A673 (cell line): ENCODE measurements at regions not wholly inside any gene's neighbourhood (a gene's known extent, or its start where the extent isn't known, plus 50 kb on each side); places are given as distances from the start of the nearest gene placed in this dataset.

ENCODE experiments used
- BruUV-seq: library from RNA; stranded (reverse); fragments of 400-500 nt; replicated peaks from 2 replicates; lab custom pipeline; 2021; lab: Mats Ljungman, UMichigan
- CTCF ChIA-PET: fragments of 300-600 bp; sonication (Branson Sonifier 250); formaldehyde crosslinking; loops from one replicate; lab custom pipeline; 2022; ENCODE audit warnings: antibody characterized with exemption; lab: Charles Lee
- POLR2A ChIA-PET: fragments of 300-600 bp; sonication (Branson Sonifier 250); formaldehyde crosslinking; loops from one replicate; lab custom pipeline; 2022; ENCODE audit warnings: antibody characterized with exemption; ENCODE audit not compliant: low non-redundant PET; lab: Charles Lee
- DNase-seq: peaks from one replicate; pipeline ENCODE4 v3.0.0-alpha.2; 2015; ENCODE audit warnings: low spot score
- H3K27ac ChIP-seq: fragments of 200-600 bp; sonication (generic); 2 replicates; pipeline ENCODE4 v1.5.1; 2016; ENCODE audit warnings: mixed run types, low read depth, mild to moderate bottlenecking, mixed read lengths, antibody characterized with exemption, low read length; ENCODE audit not compliant: poor library complexity, severe bottlenecking
- H3K27me3 ChIP-seq: fragments of 200-600 bp; sonication (generic); replicated peaks from 2 replicates; pipeline ENCODE4 v1.6.1; 2017; ENCODE audit warnings: mixed run types, low read depth, mild to moderate bottlenecking, mixed read lengths, antibody characterized with exemption, low read length; ENCODE audit not compliant: insufficient read depth, poor library complexity
- H3K36me3 ChIP-seq: fragments of 200-600 bp; sonication (generic); 2 replicates; pipeline ENCODE4 v1.6.1; 2016; ENCODE audit warnings: mixed run types, mild to moderate bottlenecking, mixed read lengths, antibody characterized with exemption, low read length; ENCODE audit not compliant: insufficient read depth, poor library complexity, severe bottlenecking
- H3K4me1 ChIP-seq: fragments of 200-600 bp; sonication (generic); 2 replicates; pipeline ENCODE4 v1.6.1; 2017; ENCODE audit warnings: mixed run types, mild to moderate bottlenecking, mixed read lengths, antibody characterized with exemption, low read length; ENCODE audit not compliant: insufficient read depth, poor library complexity, severe bottlenecking
- H3K4me3 ChIP-seq: fragments of 200-600 bp; sonication (generic); 2 replicates; pipeline ENCODE4 v1.5.1; 2016; ENCODE audit warnings: low read depth, mixed run types, mild to moderate bottlenecking, mixed read lengths, low read length; ENCODE audit not compliant: poor library complexity, severe bottlenecking
- H3K9me3 ChIP-seq: fragments of 200-600 bp; sonication (generic); 2 replicates; pipeline ENCODE4 v1.6.1; 2016; ENCODE audit warnings: mixed run types, low read depth, mild to moderate bottlenecking, mixed read lengths, antibody characterized with exemption, low read length; ENCODE audit not compliant: poor library complexity, severe bottlenecking
- CTCF ChIP-seq: fragments of 300-800, 200-600 bp; sonication (generic); conservative IDR thresholded peaks from 2 replicates; pipeline ENCODE4 v1.5.1; 2017; ENCODE audit warnings: low read depth, mild to moderate bottlenecking, antibody characterized with exemption, low read length, moderate library complexity, mixed read lengths
- EZH2 ChIP-seq: fragments of 200-600 bp; sonication (generic); IDR thresholded peaks from 2 replicates; pipeline ENCODE4 v1.6.1; 2017; ENCODE audit warnings: borderline replicate concordance, low read depth, mild to moderate bottlenecking, mixed read lengths, antibody characterized with exemption, low read length; ENCODE audit not compliant: poor library complexity, severe bottlenecking
- intact Hi-C: fragments of 100-400 bp; cut with micrococcal nuclease; formaldehyde crosslinking; loops from one replicate; pipeline ENCODE4 v1.10.0; 2022; ENCODE audit not compliant: unreplicated experiment

- no peaks in the 10 kb centered on the region for H3K36me3 ChIP-seq
- no TSS peak for BruUV-seq
- H3K27ac ChIP-seq, result no peak overlapping the region
- H3K4me1 ChIP-seq, result no peaks in the 10 kb centered on the region
- H3K9me3 ChIP-seq, result no peaks in the 10 kb centered on the region
- intact Hi-C loops, result loop anchor here (10.0 kb wide), 1 partner anchor 1274 kb away; no protein-coding TSS in a partner anchor
- DNase-seq, result no peak
- ChIA-PET CTCF (no interaction called here), POLR2A (no interaction called here)
- no peaks in the 10 kb centered on the region for H3K27me3 ChIP-seq
- H3K4me3 ChIP-seq, result no peak overlapping the region
- TF ChIP-seq CTCF, result no peak
- no peak for TF ChIP-seq EZH2
Observed at GRCh38 chr20:6580486-6580885, 187.0 kb upstream of the BMP2 start.

DNA sequence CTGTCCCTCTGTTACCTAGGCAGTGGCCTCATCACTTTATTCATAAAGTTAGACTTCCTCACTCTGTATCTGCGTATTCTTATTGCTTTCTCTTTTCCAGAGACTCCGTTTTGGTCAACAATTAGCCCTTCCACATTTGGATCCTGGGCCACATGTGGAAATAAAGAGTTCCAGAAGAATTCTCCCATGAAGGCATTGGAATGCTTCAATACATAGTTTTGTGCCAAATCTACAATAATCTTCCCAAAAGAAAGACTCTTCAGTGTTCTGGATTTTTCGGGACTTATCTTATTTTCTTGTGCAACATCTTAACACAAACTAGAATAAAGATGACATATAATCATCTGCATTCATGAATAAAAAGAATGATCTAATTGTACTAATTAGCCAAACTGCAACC is 187.7 kb upstream of the BMP2 start:
- no peak for DNase-seq
- no TSS peak for BruUV-seq
- Histone ChIP-seq H3K36me3 (no peaks in the 10 kb centered on the region), H3K27me3 (no peaks in the 10 kb centered on the region), H3K4me3 (no peak overlapping the region), H3K9me3 (no peaks in the 10 kb centered on the region), H3K27ac (no peak overlapping the region), H3K4me1 (no peaks in the 10 kb centered on the region)
- CTCF ChIA-PET, result no interaction called here
- no peak for TF ChIP-seq CTCF
- no peak for TF ChIP-seq EZH2
- intact Hi-C loops, result loop anchor here (10.0 kb wide), 1 partner anchor 1275 kb away; no protein-coding TSS in a partner anchor
- POLR2A ChIA-PET, result no interaction called here

GRCh38 chr20:6579417-6579816 is 188.1 kb upstream of the BMP2 start:
- POLR2A ChIA-PET, result no interaction called here
- no TSS peak for BruUV-seq
- CTCF ChIA-PET, result no interaction called here

More at GRCh38 chr20:6579417-6579816, 188.1 kb upstream of the BMP2 start:
- no peak for DNase-seq
- Histone ChIP-seq H3K36me3 (no peaks in the 10 kb centered on the region), H3K4me1 (no peaks in the 10 kb centered on the region), H3K27me3 (no peaks in the 10 kb centered on the region), H3K9me3 (no peaks in the 10 kb centered on the region), H3K27ac (no peak overlapping the region), H3K4me3 (no peak overlapping the region)
- intact Hi-C loops, result no loop called here
- TF ChIP-seq CTCF (no peak), EZH2 (no peak)
